K562 (cell line): ENCODE measurements at regions not wholly inside any gene's neighbourhood (a gene's known extent, or its start where the extent isn't known, plus 50 kb on each side); places are given as distances from the start of the nearest gene placed in this dataset.

Experiments used
- E2F3 ChIP-seq: fragments of 250-450 bp; sonication (Bioruptor Pico); IDR thresholded peaks from 2 replicates; pipeline ENCODE4 v1.4.0; 2020; ENCODE audit warnings: mild to moderate bottlenecking
- EGR1 ChIP-seq: fragments of 450-650 bp; conservative IDR thresholded peaks from 2 replicates; pipeline ENCODE4 v1.6.1; 2017; ENCODE audit warnings: mild to moderate bottlenecking
- KLF1 ChIP-seq: fragments of 450-650 bp; IDR thresholded peaks from 2 replicates; pipeline ENCODE4 v1.6.1; 2016; ENCODE audit warnings: missing genetic modification characterization, missing compliant biosample characterization
- MAFK ChIP-seq: IDR thresholded peaks from 2 replicates; pipeline ENCODE4 v1.6.1; 2011; ENCODE audit warnings: low read length, improper control_type of control experiment
- MEIS2 ChIP-seq: fragments of 450-650 bp; IDR thresholded peaks from 2 replicates; pipeline ENCODE4 v1.6.1; 2014; ENCODE audit warnings: mild to moderate bottlenecking; ENCODE audit not compliant: partially characterized antibody
- POLR2AphosphoS5 ChIP-seq: IDR thresholded peaks from 2 replicates; pipeline ENCODE4 v1.6.1; 2011; ENCODE audit warnings: mild to moderate bottlenecking, low read depth, low read length, moderate library complexity; ENCODE audit not compliant: control insufficient read depth, insufficient read depth
- RFX5 ChIP-seq: IDR thresholded peaks from 2 replicates; pipeline ENCODE4 v1.6.1; 2011; ENCODE audit warnings: low read depth, mild to moderate bottlenecking, improper control_type of control experiment, low read length
- THAP12 ChIP-seq: fragments of 250-450 bp; sonication (Bioruptor Pico); IDR thresholded peaks from 2 replicates; pipeline ENCODE4 v1.9.0; 2021; ENCODE audit warnings: mild to moderate bottlenecking, inconsistent platforms
- UBTF ChIP-seq, 2 experiments: IDR thresholded peaks; 2 replicates each; pipeline ENCODE4 v1.6.1; 2012; ENCODE audit warnings: improper control_type of control experiment in 2 of 2, low read depth in 2 of 2, low read length in 2 of 2, borderline replicate concordance in 1 of 2
- ZNF740 ChIP-seq, 3 experiments: fragments of 200-800 bp in 1 of 3; sonication (Bioruptor generic) in 1 of 3; sonication (generic) in 1 of 3; formaldehyde crosslinking in 1 of 3; IDR thresholded peaks; 2 replicates each; pipeline versions ENCODE4 v1.6.1 to v1.8.0; 2016 to 2022; ENCODE audit warnings: mild to moderate bottlenecking in 2 of 3, missing compliant biosample characterization in 2 of 3, missing genetic modification characterization in 2 of 3, missing genetic modification reagents in 1 of 3

DNA sequence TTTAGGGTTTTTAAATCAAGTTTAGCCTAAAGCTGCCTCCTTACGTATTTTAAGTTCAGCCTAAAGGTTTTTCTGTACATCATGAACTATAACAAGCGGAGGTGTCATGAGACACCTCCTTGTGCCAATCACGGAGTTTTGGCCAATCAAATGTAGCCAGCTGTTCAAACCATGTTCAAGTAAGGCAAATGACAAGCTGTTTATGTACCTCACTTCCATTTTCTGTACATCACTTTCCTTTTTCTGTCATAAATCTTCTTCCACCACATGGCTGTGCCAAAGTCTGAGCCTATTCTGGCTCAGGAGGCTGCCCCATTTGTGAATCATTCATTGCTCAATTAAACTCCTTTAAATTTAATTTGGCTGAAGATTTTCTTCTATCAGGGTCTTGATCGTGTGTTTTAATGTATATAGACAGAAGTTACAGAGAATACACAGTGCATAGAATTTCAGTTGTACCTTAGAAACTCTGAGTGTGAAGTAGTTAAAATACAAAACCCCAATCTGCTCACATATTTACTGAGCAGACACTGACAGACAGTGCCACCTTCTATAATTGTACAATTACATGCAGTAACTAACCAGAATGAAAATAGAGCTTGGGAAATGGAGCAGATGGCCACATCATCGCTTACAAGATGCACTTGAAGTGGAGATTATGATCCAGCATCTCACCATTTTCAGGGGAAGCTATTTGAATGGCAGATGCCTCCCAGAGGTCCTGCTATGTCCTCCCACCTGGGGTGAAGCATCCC is 76.9 kb upstream of the LANCL2 start:
- TF ChIP-seq THAP12 (CRISPR knock-in tag) (no peak), MAFK (no peak), POLR2AphosphoS5 (no peak), MEIS2 (no peak), E2F3 (CRISPR knock-in tag) (no peak), RFX5 (no peak), EGR1 (no peak), ZNF740 (CRISPR knock-in tag; IDR thresholded peaks at IDR 0.05) (no peak), ZNF740 (tag; IDR thresholded peaks at IDR 0.05) (no peak), KLF1 (tag) (no peak), UBTF (IDR thresholded peaks at IDR 0.05; ENCODE audit: borderline replicate concordance in 1 of 2, low read depth in 2 of 2, low read length in 2 of 2) (no peak)
